Breast epithelium (tissue), 3 donors: ENCODE measurements at regions not wholly inside any gene's neighbourhood (a gene's known extent, or its start where the extent isn't known, plus 50 kb on each side); places are given as distances from the start of the nearest gene placed in this dataset.
"Not testable (repeated sequence)": the region's sequence is repeated elsewhere in the genome, so short reads cannot be mapped to it uniquely, and the experiment has no call there.

Experiments used
- CTCF ChIP-seq, 3 donors: fragments of 450-650 bp; IDR thresholded peaks; one replicate each; pipeline ENCODE4 v1.5.1; 2016 to 2017; ENCODE audit warnings: antibody characterized with exemption in 3 of 3, mild to moderate bottlenecking in 3 of 3, moderate library complexity in 3 of 3
- POLR2AphosphoS5 ChIP-seq, 3 donors: sonication (generic); formaldehyde crosslinking; IDR thresholded peaks; one replicate each; pipeline ENCODE4 v1.6.1; 2017; ENCODE audit warnings: antibody characterized with exemption in 3 of 3

- not testable (repeated sequence) for TF ChIP-seq CTCF, POLR2AphosphoS5 (IDR thresholded peaks at IDR 0.05)
Measured at GRCh38 chr21:27860314-27860955, 893.5 kb upstream of the ADAMTS5 start.
